SK-N-SH (cell line): ENCODE measurements at regions not wholly inside any gene's neighbourhood (a gene's known extent, or its start where the extent isn't known, plus 50 kb on each side); places are given as distances from the start of the nearest gene placed in this dataset.

Experiments used
- CTCF ChIA-PET: fragments of 300-600, 350-600 bp; formaldehyde crosslinking; extraction: SDS; loops from one replicate; lab custom pipeline; 2021; lab: Yijun Ruan, JAX
- POLR2A ChIA-PET: fragments of 350-600 bp; sonication (Branson Sonifier 250); formaldehyde crosslinking; extraction: SDS; loops from one replicate; lab custom pipeline; 2020; ENCODE audit warnings: antibody characterized with exemption, inconsistent platforms; lab: Yijun Ruan, JAX
- DNase-seq: peaks from one replicate; pipeline ENCODE4 v3.0.0; 2012
- H2AFZ ChIP-seq: fragments of 200-600 bp; sonication (generic); 2 replicates; pipeline ENCODE4 v1.8.1; 2016; ENCODE audit warnings: antibody characterized with exemption, mild to moderate bottlenecking, low read depth
- H3F3A ChIP-seq: fragments of 200-600 bp; sonication (generic); replicated peaks from 2 replicates; pipeline ENCODE3; 2016; ENCODE audit warnings: antibody characterized with exemption, mild to moderate bottlenecking; ENCODE audit not compliant: insufficient read depth
- H3K27ac ChIP-seq, 2 experiments: fragments of 200-500 bp in 1 of 2; fragments of 200-600 bp in 1 of 2; sonication (Bioruptor generic) in 1 of 2; sonication (generic), shearing (Covaris generic) in 1 of 2; 2 replicates each; pipeline versions ENCODE4 v1.5.1 to v1.6.1; 2014 to 2016; ENCODE audit warnings: low read depth in 2 of 2, inconsistent platforms in 1 of 2, low read length in 1 of 2, mild to moderate bottlenecking in 1 of 2, mixed read lengths in 1 of 2
- H3K27me3 ChIP-seq: fragments of 200-600 bp; sonication (generic), shearing (Covaris generic); 2 replicates; pipeline ENCODE4 v1.6.1; 2016; ENCODE audit warnings: mixed run types; ENCODE audit not compliant: insufficient read depth
- H3K36me3 ChIP-seq, 2 experiments: fragments of 200-500 bp in 1 of 2; fragments of 200-600 bp in 1 of 2; sonication (Bioruptor generic) in 1 of 2; sonication (generic) in 1 of 2; replicated peaks in 1 of 2; 2 replicates each; pipeline versions ENCODE3 to v1.5.1; 2014 to 2016; ENCODE audit warnings: low read length in 1 of 2, mild to moderate bottlenecking in 1 of 2; ENCODE audit not compliant: insufficient read depth in 2 of 2, control insufficient read depth in 1 of 2
- H3K4me1 ChIP-seq, 2 experiments: fragments of 200-500 bp in 1 of 2; fragments of 200-600 bp in 1 of 2; sonication (Bioruptor generic) in 1 of 2; sonication (generic), shearing (Covaris generic) in 1 of 2; 2 replicates each; pipeline versions ENCODE4 v1.5.1 to v1.6.1; 2014 to 2016; ENCODE audit warnings: low read depth in 1 of 2, low read length in 1 of 2, mixed run types in 1 of 2; ENCODE audit not compliant: insufficient read depth in 2 of 2, control insufficient read depth in 1 of 2
- H3K4me2 ChIP-seq: fragments of 200-600 bp; sonication (generic), shearing (Covaris generic); 2 replicates; pipeline ENCODE4 v1.6.1; 2017; ENCODE audit warnings: mixed run types
- H3K4me3 ChIP-seq, 2 experiments: fragments of 200-500 bp in 1 of 2; fragments of 200-600 bp in 1 of 2; sonication (Bioruptor generic) in 1 of 2; sonication (generic), shearing (Covaris generic) in 1 of 2; 2 replicates each; pipeline versions ENCODE4 v1.5.1 to v1.8.1; 2014 to 2016; ENCODE audit warnings: low read depth in 2 of 2, inconsistent platforms in 1 of 2, low read length in 1 of 2, mild to moderate bottlenecking in 1 of 2, mixed read lengths in 1 of 2, moderate library complexity in 1 of 2
- H3K79me2 ChIP-seq: fragments of 200-600 bp; sonication (generic); 2 replicates; pipeline ENCODE4 v1.8.1; 2017; ENCODE audit warnings: mild to moderate bottlenecking; ENCODE audit not compliant: insufficient read depth
- H3K9ac ChIP-seq: fragments of 200-600 bp; sonication (generic); 2 replicates; pipeline ENCODE4 v1.6.1; 2017; ENCODE audit warnings: mixed run types
- H3K9me2 ChIP-seq: fragments of 200-600 bp; sonication (generic); 2 replicates; pipeline ENCODE4 v1.6.1; 2017; ENCODE audit warnings: mixed run types
- H3K9me3 ChIP-seq: fragments of 200-600 bp; sonication (generic); 2 replicates; pipeline ENCODE4 v1.6.1; 2017; ENCODE audit warnings: mixed run types, mild to moderate bottlenecking, moderate library complexity
- H4K20me1 ChIP-seq: fragments of 200-600 bp; sonication (generic); 2 replicates; pipeline ENCODE4 v1.6.1; 2017; ENCODE audit warnings: mild to moderate bottlenecking, mixed run types; ENCODE audit not compliant: insufficient read depth
- CHD2 ChIP-seq: fragments of 150-350 bp; IDR thresholded peaks from 2 replicates; pipeline ENCODE4 v1.6.1; 2018; ENCODE audit warnings: low read length; ENCODE audit not compliant: partially characterized antibody
- CTCF ChIP-seq: fragments of 200-600 bp; sonication (generic); IDR thresholded peaks from 2 replicates; pipeline ENCODE4 v1.6.1; 2017; ENCODE audit warnings: antibody characterized with exemption, mild to moderate bottlenecking, moderate library complexity
- EZH2phosphoT487 ChIP-seq: fragments of 200-600 bp; sonication (generic); IDR thresholded peaks from 2 replicates; pipeline ENCODE4 v1.6.1; 2017; ENCODE audit warnings: low read depth, mixed run types, mild to moderate bottlenecking, antibody characterized with exemption, moderate library complexity, borderline replicate concordance
- FOSL2 ChIP-seq: IDR thresholded peaks from 2 replicates; pipeline ENCODE4 v1.4.0; 2012; ENCODE audit warnings: low read depth, mild to moderate bottlenecking, moderate library complexity, borderline replicate concordance
- FOXM1 ChIP-seq: IDR thresholded peaks from 2 replicates; pipeline ENCODE4 v1.4.0; 2012; ENCODE audit warnings: low read depth, mild to moderate bottlenecking
- GATA2 ChIP-seq: sonication (generic); formaldehyde crosslinking; IDR thresholded peaks from 2 replicates; pipeline ENCODE4 v1.5.0; 2020; ENCODE audit warnings: mild to moderate bottlenecking, missing genetic modification reagents
- JUND ChIP-seq: IDR thresholded peaks from 2 replicates; pipeline ENCODE4 v1.4.0; 2012
- NFIC ChIP-seq: IDR thresholded peaks from 2 replicates; pipeline ENCODE4 v1.4.0; 2012; ENCODE audit warnings: borderline replicate concordance
- NRF1 ChIP-seq: IDR thresholded peaks from 2 replicates; pipeline ENCODE4 v1.6.1; 2012; ENCODE audit warnings: low read depth, mild to moderate bottlenecking, low read length
- PBX3 ChIP-seq: IDR thresholded peaks from 2 replicates; pipeline ENCODE4; 2012
- RAD21 ChIP-seq: IDR thresholded peaks from 2 replicates; pipeline ENCODE4 v1.6.1; 2012; ENCODE audit warnings: mild to moderate bottlenecking, low read length
- RFX5 ChIP-seq: IDR thresholded peaks from 2 replicates; pipeline ENCODE4 v1.6.1; 2012; ENCODE audit warnings: mild to moderate bottlenecking, improper control_type of control experiment, low read length
- RXRA ChIP-seq: IDR thresholded peaks from 2 replicates; pipeline ENCODE4 v1.4.0; 2012; ENCODE audit warnings: low read depth, mild to moderate bottlenecking, borderline replicate concordance
- TAF1 ChIP-seq: IDR thresholded peaks from 2 replicates; pipeline ENCODE4 v1.6.1; 2012; ENCODE audit warnings: low read depth, mild to moderate bottlenecking, low read length, moderate library complexity, borderline replicate concordance
- USF1 ChIP-seq: IDR thresholded peaks from 2 replicates; pipeline ENCODE4 v1.4.0; 2012; ENCODE audit warnings: low read depth, borderline replicate concordance
- USF2 ChIP-seq: fragments of 150-350 bp; IDR thresholded peaks from 2 replicates; pipeline ENCODE4 v1.6.1; 2017; ENCODE audit warnings: antibody characterized with exemption, low read length, low read depth, borderline replicate concordance
- YY1 ChIP-seq: IDR thresholded peaks from 2 replicates; pipeline ENCODE4 v1.4.0; 2012; ENCODE audit warnings: low read depth, mild to moderate bottlenecking
- ZBTB33 ChIP-seq: IDR thresholded peaks from 2 replicates; pipeline ENCODE4 v1.4.0; 2012; ENCODE audit warnings: low read depth, borderline replicate concordance
- WGBS: methylation state at CpG from one replicate; pipeline ENCODE4 v1.1.6; 2017; ENCODE audit warnings: low lambda C conversion rate; 5-methylcytosine and 5-hydroxymethylcytosine counted together

GRCh38 chr13:103218253-103218652 is 152.0 kb upstream of the SLC10A2 start:
- no peak overlapping the region for H3K4me3 ChIP-seq
- H4K20me1 ChIP-seq = no peaks in the 10 kb centered on the region
- no peaks in the 10 kb centered on the region for H3K36me3 ChIP-seq
- no peak overlapping the region for H3K27ac ChIP-seq
- H3K9me3 ChIP-seq = no peaks in the 10 kb centered on the region
- TF ChIP-seq JUND (no peak), USF1 (no peak), EZH2phosphoT487 (no peak), RXRA (no peak), YY1 (no peak), CTCF (no peak), RFX5 (no peak), FOSL2 (no peak), CHD2 (no peak), PBX3 (no peak), RAD21 (no peak), NRF1 (no peak), GATA2 (CRISPR knock-in tag) (no peak), FOXM1 (no peak), TAF1 (no peak), ZBTB33 (no peak), USF2 (no peak), NFIC (no peak)
- H3K9me2 ChIP-seq = no peaks in the 10 kb centered on the region
- DNase-seq = no peak
- no peak overlapping the region for H2AFZ ChIP-seq
- no peak overlapping the region for H3K9ac ChIP-seq
- H3K27me3 ChIP-seq = no peaks in the 10 kb centered on the region
- 17% methylated on average over 1 of the region's 1 CpG for WGBS
- H3K4me2 ChIP-seq = no peak overlapping the region
- H3K4me1 ChIP-seq = no peaks in the 10 kb centered on the region; a peak in 1 of 4 replicates
- ChIA-PET POLR2A (no interaction called here), CTCF (interaction anchor here (1.1 kb wide), 1 partner anchor 30 kb away, joined by 3 read pairs; no protein-coding TSS in a partner anchor)
- no peaks in the 10 kb centered on the region for H3F3A ChIP-seq
- H3K79me2 ChIP-seq = no peaks in the 10 kb centered on the region
